SK-N-SH treated with all-trans-retinoic acid at 6 μM for 48 hours (cell line): ENCODE measurements at regions not wholly inside any gene's neighbourhood (a gene's known extent, or its start where the extent isn't known, plus 50 kb on each side); places are given as distances from the start of the nearest gene placed in this dataset.

Source experiments
- CSDC2 ChIP-seq: fragments of 250-450 bp; sonication (Bioruptor Pico); IDR thresholded peaks from 2 replicates; pipeline ENCODE4 v1.5.0; 2020; ENCODE audit warnings: mild to moderate bottlenecking, moderate library complexity
- TCF4 ChIP-seq: fragments of 250-450 bp; sonication (Bioruptor Pico); IDR thresholded peaks from 2 replicates; pipeline ENCODE4 v1.8.0; 2021; ENCODE audit warnings: mild to moderate bottlenecking, moderate library complexity, borderline replicate concordance
- TOX ChIP-seq: fragments of 250-450 bp; sonication (Bioruptor Pico); IDR thresholded peaks from 2 replicates; pipeline ENCODE4 v1.8.0; 2021; ENCODE audit warnings: mild to moderate bottlenecking, moderate library complexity, borderline replicate concordance
- ZFP3 ChIP-seq: fragments of 250-450 bp; sonication (Bioruptor Pico); IDR thresholded peaks from 2 replicates; pipeline ENCODE4 v1.5.0; 2020; ENCODE audit warnings: mild to moderate bottlenecking, moderate library complexity
- ZFP30 ChIP-seq: fragments of 450-650 bp; formaldehyde crosslinking; IDR thresholded peaks from 2 replicates; pipeline ENCODE4 v1.5.0; 2022; ENCODE audit warnings: mild to moderate bottlenecking, moderate library complexity
- ZNF70 ChIP-seq: fragments of 450-650 bp; formaldehyde crosslinking; IDR thresholded peaks from 2 replicates; pipeline ENCODE4 v1.5.0; 2020; ENCODE audit warnings: mild to moderate bottlenecking, moderate library complexity
- TF ChIP-seq, protein P1 (sequence below): fragments of 250-450 bp; sonication (Bioruptor Pico); IDR thresholded peaks from 2 replicates; pipeline ENCODE4 v1.5.0; 2020; ENCODE audit warnings: mild to moderate bottlenecking, moderate library complexity
- TF ChIP-seq, protein P2 (sequence below): fragments of 250-450 bp; sonication (Bioruptor Pico); IDR thresholded peaks from 2 replicates; pipeline ENCODE4 v1.8.0; 2020; ENCODE audit warnings: mild to moderate bottlenecking, moderate library complexity, borderline replicate concordance

- TF ChIP-seq, protein P1, sequence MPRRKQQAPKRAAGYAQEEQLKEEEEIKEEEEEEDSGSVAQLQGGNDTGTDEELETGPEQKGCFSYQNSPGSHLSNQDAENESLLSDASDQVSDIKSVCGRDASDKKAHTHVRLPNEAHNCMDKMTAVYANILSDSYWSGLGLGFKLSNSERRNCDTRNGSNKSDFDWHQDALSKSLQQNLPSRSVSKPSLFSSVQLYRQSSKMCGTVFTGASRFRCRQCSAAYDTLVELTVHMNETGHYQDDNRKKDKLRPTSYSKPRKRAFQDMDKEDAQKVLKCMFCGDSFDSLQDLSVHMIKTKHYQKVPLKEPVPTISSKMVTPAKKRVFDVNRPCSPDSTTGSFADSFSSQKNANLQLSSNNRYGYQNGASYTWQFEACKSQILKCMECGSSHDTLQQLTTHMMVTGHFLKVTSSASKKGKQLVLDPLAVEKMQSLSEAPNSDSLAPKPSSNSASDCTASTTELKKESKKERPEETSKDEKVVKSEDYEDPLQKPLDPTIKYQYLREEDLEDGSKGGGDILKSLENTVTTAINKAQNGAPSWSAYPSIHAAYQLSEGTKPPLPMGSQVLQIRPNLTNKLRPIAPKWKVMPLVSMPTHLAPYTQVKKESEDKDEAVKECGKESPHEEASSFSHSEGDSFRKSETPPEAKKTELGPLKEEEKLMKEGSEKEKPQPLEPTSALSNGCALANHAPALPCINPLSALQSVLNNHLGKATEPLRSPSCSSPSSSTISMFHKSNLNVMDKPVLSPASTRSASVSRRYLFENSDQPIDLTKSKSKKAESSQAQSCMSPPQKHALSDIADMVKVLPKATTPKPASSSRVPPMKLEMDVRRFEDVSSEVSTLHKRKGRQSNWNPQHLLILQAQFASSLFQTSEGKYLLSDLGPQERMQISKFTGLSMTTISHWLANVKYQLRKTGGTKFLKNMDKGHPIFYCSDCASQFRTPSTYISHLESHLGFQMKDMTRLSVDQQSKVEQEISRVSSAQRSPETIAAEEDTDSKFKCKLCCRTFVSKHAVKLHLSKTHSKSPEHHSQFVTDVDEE, result no peak
- TF ChIP-seq ZNF70 (CRISPR knock-in tag) (no peak), TOX (CRISPR knock-in tag) (no peak), TCF4 (CRISPR knock-in tag) (no peak), CSDC2 (no peak), ZFP3 (no peak), ZFP30 (no peak)
- TF ChIP-seq, protein P2, sequence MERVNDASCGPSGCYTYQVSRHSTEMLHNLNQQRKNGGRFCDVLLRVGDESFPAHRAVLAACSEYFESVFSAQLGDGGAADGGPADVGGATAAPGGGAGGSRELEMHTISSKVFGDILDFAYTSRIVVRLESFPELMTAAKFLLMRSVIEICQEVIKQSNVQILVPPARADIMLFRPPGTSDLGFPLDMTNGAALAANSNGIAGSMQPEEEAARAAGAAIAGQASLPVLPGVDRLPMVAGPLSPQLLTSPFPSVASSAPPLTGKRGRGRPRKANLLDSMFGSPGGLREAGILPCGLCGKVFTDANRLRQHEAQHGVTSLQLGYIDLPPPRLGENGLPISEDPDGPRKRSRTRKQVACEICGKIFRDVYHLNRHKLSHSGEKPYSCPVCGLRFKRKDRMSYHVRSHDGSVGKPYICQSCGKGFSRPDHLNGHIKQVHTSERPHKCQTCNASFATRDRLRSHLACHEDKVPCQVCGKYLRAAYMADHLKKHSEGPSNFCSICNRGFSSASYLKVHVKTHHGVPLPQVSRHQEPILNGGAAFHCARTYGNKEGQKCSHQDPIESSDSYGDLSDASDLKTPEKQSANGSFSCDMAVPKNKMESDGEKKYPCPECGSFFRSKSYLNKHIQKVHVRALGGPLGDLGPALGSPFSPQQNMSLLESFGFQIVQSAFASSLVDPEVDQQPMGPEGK (CRISPR knock-in tag), result no peak
Observed at GRCh38 chr6:113782636-113783035, 74.5 kb upstream of the MARCKS start.
